ENCODE measurements at regions not wholly inside any gene's neighbourhood (a gene's known extent, or its start where the extent isn't known, plus 50 kb on each side); places are given as distances from the start of the nearest gene placed in this dataset.
A peak's percentile ranks its signal among the peaks of the same experiment; 100 is the strongest.

DNA sequence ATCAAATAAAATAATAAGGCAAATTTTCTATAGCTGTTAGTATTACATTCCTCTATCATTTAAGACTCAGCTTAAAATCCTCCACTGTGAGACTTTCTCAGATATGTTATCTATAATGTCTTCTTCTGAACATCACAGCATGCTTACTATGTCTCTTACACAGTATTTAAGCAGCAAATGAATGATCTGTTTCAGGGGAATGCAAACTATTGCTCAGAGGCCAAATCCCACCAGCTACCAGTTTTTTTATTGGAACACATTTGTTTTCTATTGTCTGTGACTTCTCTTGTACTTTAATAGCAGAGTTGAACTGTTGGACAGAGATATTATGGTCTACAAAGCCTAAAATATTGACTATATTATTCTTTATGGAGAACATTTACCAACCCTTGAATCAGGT lies 59.6 kb downstream of the C3orf38 start:
- ATAC-seq (no peak), DNase-seq (no peak)
- intact Hi-C loops (cut with DNase I), result loop anchor here in 1 of 2 donors (10.0 kb wide), 2 partner anchors 905 to 1975 kb away; no protein-coding TSS in a partner anchor

DNA sequence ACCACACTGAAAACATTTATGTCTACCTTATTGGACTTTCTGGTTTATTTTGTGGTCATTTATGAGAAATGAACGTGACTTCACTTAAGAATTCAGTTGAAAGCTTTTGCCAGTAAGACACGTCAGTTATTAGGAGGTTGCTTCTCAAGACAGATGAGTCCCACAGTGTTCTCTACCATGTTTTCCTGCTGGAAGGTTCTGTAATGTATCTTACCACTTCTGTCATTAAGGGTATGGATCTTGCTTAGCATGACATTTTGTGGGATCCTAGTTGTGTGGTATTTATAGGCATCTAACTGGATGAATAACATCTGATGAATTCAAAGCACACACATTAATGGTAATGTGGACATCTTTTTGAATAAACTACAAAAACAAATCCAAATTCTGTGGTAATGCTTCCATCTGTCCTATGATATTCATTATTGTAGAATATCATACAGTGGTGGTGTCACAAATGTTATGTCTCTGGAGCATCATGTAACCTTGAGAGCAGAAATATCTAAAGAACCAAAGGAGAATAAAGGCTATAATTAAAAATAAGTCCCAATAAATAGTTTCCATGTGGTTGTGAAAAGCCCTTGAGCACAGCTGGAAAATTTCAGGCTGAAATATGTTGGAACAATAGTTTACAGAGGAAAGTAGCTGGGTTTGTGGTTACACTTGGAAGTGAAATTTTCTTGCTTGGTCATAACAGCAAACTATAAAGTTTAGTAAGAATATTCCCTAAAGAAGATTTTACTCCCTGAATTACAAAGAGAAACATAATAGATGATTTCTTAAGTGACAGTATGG lies 61.5 kb downstream of the C3orf38 start:
- ATAC-seq (no peak), DNase-seq (no peak)
- intact Hi-C loops (cut with DNase I), result no loop called here

DNA sequence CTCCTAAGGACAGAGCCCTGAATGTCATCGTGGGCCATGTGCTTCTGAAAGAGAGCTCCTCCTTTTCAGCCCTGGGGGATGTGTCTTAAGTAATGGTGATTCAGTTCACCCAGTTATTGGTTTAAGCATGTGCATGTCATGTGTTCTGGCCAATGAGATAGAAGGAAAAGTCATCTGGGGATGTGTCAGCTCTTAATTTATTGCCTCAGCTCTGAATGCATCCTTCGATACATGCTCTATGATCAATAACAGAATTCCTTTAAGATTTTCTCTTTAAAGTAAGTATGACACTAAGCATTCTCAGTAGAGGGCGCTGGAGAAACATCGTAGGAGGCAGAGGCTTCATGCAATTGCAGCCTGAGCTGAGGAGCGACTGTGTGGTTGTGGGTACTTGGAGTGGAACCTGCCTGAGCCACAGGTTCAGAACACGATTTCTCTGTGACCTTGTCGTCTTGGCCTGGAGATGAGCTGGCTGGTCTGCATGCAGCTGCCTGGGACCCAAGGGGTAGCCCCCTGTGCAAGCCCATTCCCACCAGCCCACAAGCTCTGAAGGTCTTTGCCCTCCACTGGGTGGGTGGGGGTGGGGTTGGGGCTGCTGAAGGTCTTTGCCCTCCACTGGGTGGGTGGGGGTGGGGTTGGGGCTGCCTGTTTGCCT lies 69.5 kb downstream of the C3orf38 start:
- DNase-seq, result no peak
- ATAC-seq, result peak; percentile 39 to 59
- intact Hi-C loops (cut with DNase I), result no loop called here

DNA sequence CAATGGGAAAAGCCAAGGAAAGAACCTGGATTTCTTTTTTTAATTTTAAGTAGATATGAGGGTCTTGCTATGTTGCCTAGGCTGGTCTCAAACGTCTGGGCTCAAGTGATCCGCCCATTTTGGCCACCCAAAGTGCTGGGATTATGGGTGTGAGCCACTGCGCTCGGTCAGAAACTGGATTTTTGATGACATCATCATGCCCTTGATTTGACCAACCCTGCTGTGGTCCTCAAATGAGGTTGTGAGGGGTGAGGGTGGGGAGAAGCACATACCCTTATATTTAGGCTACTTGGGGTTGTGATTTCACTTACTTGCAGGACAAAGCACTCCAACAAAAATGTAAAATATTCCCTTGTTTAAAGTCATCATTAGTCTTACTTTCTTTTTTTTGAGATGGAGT lies 70.4 kb downstream of the C3orf38 start:
- intact Hi-C loops (cut with DNase I), result no loop called here

DNA sequence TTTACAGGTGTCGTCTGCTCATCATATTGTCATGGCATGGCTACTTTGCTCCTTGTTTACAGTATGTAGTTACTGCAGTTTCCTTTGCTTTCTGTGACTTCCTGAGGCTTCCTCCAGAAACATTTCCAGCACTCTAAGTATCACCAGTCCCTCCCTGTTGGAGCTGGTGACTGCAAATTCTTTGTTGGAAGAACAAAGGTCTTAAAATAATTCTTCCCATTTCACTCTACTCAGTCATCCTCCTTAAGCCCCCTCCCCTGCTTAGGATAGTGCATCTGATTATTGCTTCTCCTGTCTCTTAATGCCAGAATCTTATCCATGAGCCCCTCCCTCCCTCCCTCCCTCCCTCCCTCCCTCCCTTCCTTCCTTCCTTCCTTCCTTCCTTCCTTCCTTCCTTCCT lies 72.0 kb downstream of the C3orf38 start:
- intact Hi-C loops (cut with DNase I), result no loop called here
- DNase-seq (no peak), ATAC-seq (no peak)

More for the DNA sequence above, 70.4 kb downstream of the C3orf38 start:
- ATAC-seq (no peak), DNase-seq (no peak)

DNA sequence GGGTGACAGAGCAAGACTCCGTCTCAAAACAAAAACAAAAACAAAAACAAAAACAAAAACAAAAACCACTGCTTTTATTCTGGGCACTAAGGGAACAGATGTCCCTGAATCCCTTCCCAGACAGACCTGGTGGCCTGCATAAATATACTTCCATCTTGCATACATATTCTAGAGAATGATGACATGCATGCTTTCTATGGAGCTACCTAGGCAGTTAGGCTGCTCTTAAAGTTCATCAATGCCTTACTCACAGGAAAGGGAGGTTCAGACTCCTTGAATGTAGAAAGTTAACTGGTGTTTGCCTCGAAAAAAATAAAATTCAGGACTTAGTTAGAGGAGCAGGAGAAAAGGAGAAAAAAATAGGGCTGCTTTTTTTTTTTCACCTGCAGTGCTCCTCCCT lies 72.6 kb downstream of the C3orf38 start:
- no peak for DNase-seq
- ATAC-seq, result no peak
- intact Hi-C loops (cut with DNase I), result no loop called here

DNA sequence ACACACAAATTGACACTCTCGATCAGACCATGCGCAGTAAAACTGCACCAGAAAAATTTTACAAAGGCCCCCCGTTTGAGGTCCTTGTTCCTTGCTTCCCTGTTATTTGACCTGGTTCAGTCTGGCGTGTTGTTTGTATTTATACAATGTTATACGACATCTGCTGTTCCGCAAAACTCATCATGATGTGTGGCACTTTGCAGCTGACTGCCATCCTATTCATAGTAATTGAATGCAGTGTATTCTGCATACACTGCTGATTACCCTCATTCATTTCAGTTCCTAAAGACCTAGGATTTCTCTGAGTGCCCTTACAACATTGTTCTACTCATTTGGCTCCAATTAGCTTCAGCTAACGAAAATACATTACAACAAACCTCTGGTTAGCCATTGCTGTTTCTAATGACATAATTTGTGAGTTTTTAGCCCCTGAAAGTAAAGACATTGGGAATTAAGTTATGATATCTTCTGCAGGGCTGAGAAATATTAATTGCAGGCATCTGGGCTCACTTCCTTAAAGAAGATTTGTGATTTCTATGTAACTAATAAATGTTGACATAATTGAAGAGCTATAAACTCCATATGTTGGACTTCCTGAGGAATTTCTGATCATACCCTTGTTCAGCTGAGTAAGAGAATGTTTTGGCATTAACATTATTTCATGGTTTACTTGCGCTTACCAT lies 75.7 kb downstream of the C3orf38 start:
- DNase-seq (no peak), ATAC-seq (no peak)
- intact Hi-C loops (cut with DNase I), result no loop called here

DNA sequence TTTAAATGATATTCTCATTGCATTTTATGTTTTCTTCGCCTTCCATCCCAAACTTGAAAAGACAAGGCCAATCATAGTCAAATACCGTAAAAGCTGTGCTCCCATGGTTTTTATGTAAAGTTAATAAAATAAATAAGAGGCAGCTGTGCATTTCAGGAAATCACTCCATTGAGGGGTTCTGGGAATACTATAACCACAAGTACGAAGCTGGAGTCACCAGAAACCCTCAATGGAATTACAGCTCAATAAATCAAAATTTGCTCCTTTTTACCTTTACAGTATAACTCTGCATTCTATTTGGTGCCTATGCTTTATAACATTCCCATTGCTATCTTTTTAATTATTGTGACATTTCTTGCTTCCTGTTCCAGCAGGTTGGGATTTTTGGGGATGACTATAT lies 77.2 kb downstream of the C3orf38 start:
- no peak for ATAC-seq
- DNase-seq, result no peak
- intact Hi-C loops (cut with DNase I), result no loop called here

DNA sequence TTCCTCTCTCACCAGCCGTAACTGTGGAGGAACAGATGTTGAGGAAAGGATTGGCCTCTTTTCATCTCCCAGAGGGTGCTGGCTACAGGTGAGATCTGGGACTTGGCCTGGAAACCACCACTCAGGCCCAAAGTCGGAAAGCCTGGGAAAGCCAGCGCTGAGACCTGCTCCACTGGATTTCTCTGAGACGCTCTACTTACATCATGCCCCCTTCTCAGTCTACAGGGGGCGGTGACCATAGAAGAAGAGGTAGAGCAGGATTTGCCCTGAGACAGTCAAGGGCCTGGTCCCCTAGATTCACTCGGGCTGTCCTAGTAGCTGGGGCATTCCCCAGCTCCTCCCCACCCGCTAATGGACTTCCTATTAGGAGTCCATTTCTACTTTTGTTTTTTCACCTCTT lies 80.9 kb downstream of the C3orf38 start:
- intact Hi-C loops (cut with DNase I), result no loop called here
- ATAC-seq, result no peak
- DNase-seq, result no peak

DNA sequence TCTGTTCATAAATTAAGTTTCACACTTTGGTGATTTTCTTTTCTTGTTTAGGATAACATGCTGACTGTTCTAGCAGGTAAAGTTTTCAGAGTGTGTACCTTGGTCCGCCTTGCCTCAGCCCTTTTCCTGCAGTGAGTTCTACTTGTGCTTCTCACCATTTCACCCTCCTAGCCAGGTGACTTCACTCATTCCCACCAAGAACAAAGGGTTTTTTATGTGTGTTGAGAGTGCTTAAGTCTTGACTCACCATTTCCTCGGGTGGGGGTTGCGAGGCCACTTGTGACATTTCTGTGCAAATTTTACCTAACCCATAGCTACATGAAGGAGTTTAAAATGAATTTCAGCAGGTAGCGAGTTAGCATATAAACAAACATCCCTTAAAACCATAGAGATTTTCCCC lies 81.4 kb downstream of the C3orf38 start:
- ATAC-seq, result no peak
- intact Hi-C loops (cut with DNase I), result no loop called here

DNA sequence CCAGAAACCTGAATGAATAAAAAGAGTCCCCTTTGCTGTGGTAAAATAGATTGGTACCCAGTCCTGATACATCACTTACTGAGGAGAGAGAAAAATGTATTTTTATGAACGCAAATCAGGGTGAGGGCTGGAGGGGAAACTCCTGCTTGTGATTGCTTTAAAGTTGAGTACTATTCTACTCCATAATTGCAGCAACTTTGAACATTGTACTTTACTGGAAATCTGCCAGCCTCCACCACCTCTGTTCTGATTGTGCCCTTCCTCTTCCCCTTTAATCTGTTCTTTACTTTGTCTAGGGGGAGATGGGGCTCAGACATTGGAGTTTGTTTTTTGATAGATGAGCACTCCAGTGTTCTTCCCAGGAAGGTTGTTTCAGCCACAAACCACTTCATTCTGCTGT lies 81.9 kb downstream of the C3orf38 start:
- no peak for DNase-seq
- intact Hi-C loops (cut with DNase I), result no loop called here
- no peak for ATAC-seq

More for the DNA sequence above, 81.4 kb downstream of the C3orf38 start:
- no peak for DNase-seq

DNA sequence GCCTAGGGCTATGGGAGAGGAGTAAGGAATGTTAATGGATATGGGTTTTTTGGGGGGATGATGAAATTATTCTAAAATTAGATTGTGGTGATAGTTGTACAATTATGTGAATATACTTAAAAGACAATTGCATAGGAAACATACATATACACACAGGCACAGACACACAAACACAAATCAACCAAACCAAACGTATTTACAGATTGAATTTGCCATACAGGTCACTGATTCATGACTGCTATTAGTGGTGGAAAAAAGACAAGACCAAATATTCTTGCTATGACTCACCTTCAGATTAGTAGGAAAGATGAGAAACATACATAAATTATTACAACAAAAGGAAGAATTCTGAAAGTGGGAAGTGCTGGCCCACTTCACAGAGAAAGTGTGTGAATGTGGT lies 85.3 kb downstream of the C3orf38 start:
- no peak for DNase-seq
- no peak for ATAC-seq
- intact Hi-C loops (cut with DNase I), result no loop called here

DNA sequence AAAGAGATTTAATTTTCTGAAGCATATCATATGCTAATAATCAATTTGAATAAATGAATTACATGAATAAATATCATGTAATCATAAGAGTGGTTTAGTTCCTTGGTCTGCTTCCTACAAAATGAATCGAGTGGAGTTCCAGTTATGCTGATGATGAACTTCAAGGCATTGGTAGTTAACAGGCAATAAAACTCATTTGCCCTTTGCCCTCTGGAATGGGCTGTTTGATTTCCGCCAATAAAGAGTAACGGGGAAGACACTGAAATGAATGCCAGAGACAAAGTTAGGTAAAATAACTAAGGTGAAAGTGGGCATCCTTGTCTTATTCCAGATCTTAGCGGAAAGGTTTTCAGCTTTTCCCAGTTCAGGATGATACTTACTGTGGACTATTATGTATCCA lies 90.1 kb downstream of the C3orf38 start:
- intact Hi-C loops (cut with DNase I), result no loop called here
- DNase-seq (no peak), ATAC-seq (no peak)

DNA sequence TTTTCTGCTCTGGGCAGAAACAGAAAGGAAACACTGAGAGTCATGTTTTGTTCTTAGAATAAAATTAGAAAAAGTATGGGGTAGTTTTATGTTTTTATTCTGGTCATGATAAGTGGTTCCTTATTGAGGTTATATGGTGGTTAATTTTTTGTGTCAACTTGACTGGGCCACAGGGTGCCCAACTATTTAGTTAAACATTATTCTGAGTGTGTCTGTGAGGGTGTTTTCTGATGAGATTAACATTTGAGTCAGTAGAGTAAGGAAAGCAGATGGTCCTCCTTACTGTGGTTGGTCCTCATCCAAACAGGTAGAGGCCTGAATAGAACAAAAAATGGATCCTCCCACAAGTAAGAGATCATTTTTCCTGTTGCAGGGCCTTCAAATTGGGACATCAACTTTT lies 98.9 kb downstream of the C3orf38 start:
- no peak for ATAC-seq
- no peak for DNase-seq
- intact Hi-C loops (cut with DNase I), result no loop called here

DNA sequence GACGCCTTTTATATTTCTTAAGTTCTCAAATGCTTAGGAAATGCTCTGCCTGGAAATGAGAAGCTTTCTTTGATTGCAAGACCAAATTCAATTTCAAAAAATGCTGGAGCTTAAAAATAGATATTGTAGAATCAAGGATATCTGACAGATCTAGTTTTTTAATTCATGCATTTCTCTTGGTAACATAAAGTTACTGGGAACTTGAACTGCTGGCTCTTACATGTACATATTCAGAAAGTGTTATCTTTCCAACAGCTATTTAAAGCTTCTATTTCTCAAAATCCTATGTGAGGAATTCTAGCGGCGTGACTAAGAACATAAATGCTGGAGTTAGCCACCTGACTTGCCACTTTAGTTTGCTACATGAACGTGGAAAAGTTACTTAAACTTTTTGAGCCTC lies 109.3 kb downstream of the C3orf38 start:
- ATAC-seq (no peak), DNase-seq (no peak)
- intact Hi-C loops (cut with DNase I), result no loop called here

DNA sequence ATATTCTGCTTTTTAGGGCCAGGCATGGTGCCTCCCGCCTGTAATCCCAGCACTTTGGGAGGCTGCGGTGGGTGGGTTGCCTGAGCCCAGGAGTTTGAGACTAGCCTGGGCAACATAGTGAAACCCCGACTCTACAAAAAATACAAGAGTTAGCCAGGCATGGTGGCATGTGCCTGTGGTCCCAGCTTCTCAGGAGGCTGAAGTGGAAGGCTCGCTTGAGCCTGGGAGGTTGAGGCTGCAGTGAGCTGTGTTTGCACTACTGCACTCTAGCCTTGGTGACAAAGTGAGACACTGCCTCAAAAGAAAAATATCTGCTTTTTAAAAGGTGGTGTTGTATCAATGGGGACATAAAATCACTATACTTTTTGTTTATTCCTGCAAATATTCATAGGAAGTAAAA lies 112.8 kb downstream of the C3orf38 start:
- DNase-seq (no peak), ATAC-seq (no peak)
- intact Hi-C loops (cut with DNase I), result no loop called here

DNA sequence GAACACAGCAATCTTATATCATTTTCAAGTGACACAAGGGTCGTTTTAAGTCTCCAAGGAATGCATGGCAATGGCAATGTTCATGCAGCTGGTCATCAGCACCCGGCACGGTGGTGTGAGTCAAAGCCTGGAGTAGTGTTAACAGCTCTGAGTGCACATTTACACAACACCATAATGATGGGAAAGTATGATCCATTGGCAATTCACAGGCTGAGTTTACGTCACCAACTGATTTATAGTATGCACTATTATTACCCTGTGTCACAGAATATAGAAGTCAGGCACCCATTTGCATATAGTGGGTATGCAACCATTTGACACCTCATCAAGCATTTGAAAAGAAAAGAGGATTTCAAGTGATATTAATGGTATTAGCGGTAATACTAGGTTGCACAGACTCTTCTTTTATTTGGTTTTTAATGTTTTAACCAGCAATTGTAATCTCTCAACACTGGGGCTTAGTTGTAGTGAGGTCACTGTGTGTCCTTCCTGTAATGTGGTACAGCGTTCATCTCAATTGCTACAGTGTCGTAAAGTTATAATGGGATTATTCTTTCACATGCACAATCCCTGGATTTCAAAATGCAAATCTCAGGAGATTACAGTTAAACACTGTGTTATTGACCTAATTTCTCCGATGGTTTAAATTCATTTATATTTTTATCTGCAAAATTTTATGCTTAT lies 113.8 kb downstream of the C3orf38 start:
- ATAC-seq, result no peak
- no peak for DNase-seq

DNA sequence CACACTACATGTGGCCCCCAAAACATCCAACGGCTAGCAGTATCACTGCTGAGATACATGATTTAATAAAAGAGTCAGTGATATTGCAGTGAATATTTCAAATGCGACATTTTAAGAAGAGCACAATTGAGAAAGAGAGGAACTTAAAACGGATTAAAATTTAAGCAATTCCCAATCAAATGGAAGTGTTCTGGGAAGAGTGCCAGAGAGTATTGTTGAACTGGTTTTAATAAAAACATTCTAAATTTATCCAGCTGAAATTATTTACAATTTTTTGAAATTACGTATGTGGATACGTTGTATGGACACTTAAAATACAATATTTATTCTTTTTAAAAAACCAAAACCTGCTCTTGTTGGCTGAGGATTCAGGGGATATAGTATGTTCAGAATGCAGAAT lies 117.7 kb downstream of the C3orf38 start:
- intact Hi-C loops (cut with DNase I), result no loop called here
- DNase-seq, result no peak
- ATAC-seq, result no peak

More for the DNA sequence above, 113.8 kb downstream of the C3orf38 start:
- intact Hi-C loops (cut with DNase I), result no loop called here

DNA sequence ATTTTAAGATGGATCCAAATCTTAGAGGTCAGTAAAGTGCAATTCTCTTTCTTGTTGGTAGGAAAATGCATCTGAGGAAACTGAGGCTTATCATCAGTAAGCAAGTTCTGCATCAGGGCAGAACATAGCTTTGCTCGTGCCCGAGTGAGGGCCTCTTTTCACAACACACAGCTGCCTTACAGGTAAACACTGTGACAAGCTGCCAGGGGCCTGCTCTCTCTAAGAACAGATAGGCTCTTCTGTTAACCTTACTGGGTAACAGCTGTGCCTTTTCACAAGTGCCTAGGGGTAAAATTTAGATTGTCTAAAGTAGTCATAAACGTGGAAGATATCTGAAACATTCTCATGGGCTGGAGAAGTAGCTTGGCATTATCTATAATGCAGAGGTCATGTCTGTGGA lies 118.1 kb downstream of the C3orf38 start:
- DNase-seq (no peak), ATAC-seq (no peak)
- intact Hi-C loops (cut with DNase I), result no loop called here

DNA sequence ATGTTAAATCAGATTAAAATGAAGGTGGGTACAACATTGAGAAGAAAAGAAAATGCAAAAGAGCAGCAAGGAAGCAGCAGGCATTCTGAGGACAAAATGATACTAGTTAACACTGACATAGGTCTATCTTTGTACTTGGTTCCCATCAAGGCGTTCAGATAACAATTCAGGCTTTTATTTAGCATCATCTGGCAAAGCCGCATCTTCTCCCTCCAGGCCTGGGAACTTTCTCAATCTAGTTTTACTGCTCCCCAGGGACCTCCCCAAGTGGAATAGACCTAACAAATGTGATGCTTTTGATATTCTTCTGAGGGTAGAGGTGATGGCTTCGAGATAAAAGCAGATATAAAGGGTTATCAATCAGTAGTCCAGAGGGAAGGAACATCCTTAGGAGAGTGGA lies 130.6 kb downstream of the C3orf38 start:
- no peak for ATAC-seq
- no peak for DNase-seq
- intact Hi-C loops (cut with DNase I), result no loop called here

Data from left cardiac atrium (tissue), 4 donors.